IPS-18c (cell line): ENCODE measurements at regions not wholly inside any gene's neighbourhood (a gene's known extent, or its start where the extent isn't known, plus 50 kb on each side); places are given as distances from the start of the nearest gene placed in this dataset.

Experiments used
- H3K4me3 ChIP-seq: 2 replicates; pipeline ENCODE4 v1.7.0; 2013; ENCODE audit warnings: low read depth, mild to moderate bottlenecking, low read length, moderate library complexity; ENCODE audit not compliant: insufficient read depth
- H3K9me3 ChIP-seq: one replicate; pipeline ENCODE4 v1.6.1; 2013; ENCODE audit warnings: mild to moderate bottlenecking, low read length, moderate library complexity; ENCODE audit not compliant: control insufficient read depth, insufficient read depth

DNA sequence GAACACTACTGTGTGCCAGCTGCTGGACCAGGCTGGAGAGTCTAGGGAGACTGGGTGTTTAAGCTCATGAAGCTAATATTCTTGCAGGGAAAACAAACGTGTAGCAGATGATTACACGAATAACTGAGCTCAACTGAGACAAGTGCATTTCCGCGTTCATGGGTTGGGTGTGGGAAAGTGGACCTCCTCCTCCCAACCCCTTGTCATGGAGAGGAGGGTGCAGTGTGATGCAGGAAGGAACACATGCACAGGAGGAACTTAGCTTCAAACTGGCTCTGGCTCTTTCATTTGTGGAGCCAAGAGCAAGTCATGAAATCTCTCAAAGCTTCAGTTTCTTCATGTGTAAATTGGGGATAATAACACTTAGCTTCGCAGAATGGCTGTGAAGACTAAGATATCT is 204.3 kb downstream of the ARHGAP12 start:
- Histone ChIP-seq H3K9me3 (peaks cover 14% of the 10 kb centered on the region), H3K4me3 (no peak overlapping the region)

DNA sequence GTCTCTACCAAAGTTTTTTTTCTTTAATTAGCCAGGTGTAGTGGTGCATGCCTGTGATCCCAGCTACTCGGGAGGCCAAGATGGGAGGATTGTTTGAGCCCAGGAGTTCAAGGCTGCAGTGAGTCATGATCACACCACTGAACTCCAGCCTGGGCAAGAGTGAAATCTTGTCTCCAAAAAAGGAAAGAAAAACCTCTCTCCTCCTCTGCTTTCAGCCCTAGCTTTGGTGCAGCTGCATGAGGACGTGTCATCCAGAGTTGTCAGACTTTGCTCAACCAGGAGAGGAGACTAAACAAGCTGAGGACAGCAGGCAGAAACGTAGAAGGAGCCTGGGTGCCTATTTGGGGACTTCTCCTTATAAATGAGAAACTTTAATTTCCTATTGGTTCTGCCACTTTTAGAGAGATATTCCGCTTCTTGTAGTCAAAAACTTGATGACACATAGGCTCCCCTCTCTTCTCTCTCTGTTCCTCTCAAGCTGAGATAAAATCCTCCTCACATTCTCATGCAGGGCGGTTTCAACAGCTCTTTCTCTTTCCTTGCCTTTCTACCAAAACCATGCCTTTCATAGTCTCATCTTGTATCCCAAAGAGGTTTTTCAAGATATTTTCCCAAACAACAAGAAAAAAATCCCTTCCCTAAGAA is 205.4 kb downstream of the ARHGAP12 start:
- H3K9me3 ChIP-seq = peaks cover 16% of the 10 kb centered on the region
- H3K4me3 ChIP-seq = no peak overlapping the region

DNA sequence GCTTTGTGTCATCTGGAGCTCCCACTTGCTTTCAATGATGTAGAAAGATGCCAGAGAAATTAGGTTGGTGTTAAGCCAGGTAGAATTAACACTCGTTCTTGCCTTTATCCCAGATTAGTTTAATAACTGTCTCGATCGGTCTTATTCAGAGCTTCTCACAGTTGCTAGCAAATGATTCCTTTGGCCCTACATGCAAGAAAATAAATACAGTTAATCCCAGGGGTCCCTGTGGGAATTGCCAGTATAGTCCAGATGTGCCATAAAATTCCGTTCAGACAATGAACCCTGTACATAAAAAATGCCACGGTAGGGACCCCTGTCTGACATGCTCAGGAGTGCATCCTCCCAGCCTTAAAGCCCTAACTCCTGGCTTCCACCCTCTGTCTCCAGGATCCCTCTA is 207.5 kb downstream of the ARHGAP12 start:
- Histone ChIP-seq H3K9me3 (peaks cover 8% of the 10 kb centered on the region), H3K4me3 (no peak overlapping the region)

DNA sequence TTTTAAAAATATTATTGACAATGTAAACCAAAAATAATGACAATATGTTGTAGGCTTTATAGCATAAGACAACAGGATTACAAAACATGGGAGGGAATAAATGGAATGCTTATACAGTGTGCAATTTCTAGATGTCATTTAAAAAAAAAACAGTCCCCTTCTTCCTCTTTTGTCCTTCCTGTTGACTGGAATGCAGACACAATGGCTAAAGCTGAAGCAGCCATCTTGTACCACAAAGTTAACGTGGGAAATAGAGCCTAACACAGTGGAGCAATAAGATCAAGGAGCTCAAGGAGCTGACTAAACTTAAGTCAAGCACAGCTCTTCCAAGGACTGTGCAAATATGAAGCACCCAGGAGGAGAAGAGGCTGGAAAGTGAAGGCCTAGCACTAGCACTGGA is 208.1 kb downstream of the ARHGAP12 start:
- Histone ChIP-seq H3K9me3 (peaks cover 8% of the 10 kb centered on the region), H3K4me3 (no peak overlapping the region)

DNA sequence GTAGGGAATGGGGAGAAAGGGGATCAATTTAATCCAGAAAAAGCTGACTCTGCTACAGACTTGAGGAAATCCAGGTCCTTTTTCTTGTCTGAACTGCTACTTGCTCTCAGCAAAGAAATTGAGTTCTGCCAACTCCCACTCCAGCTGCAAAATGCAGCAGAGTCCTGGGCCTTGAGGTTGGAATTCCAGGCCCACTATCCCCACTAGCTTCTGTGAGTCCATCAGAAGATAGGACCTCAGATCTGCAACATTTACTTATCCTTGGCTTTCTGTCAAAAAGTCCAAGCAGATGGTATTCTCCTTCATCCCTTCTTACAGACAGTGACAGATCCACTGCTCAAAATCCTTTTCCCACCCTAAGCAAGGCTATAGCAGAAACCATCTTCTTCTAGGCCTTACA is 219.2 kb downstream of the ARHGAP12 start:
- Histone ChIP-seq H3K4me3 (no peak overlapping the region), H3K9me3 (peaks cover 3% of the 10 kb centered on the region)

DNA sequence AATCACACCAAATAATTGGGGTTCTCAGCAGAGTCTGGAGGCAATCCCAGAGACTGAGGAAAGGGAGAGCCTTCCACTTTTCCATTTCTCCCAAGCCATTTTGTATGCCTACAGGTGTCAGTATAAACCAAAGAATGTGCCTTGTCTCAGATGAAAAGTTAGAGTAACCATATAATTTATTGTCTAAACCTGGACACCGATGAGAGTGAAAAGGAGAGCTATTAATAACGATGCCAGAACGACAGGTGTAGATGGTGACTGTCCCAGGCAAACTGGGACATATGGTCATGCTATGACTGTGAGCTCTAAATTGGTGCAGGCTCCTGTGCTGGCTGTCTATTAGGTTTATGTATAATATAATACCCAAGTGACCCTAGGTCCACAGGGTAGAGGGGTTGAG is 219.6 kb downstream of the ARHGAP12 start:
- no peak overlapping the region for H3K4me3 ChIP-seq
- H3K9me3 ChIP-seq = peaks cover 4% of the 10 kb centered on the region

DNA sequence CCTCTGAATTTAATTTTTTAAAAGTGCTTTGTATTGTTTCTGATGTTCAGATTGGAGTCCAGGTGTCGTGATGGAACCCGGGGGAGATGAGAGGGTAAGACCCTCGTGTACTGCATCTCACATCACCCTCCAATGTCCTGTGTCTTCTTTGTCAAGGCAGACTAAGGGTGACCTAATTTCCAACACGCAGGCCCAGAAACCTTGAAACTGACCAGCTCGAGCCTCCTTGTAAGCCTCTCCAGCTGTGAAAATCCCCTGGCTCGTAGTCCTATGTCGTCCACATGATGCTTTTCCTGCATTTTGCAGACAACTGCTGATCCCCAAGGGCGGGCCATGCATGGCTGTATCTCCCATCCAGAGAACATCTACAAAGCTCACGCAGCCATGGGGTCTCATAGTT is 220.2 kb downstream of the ARHGAP12 start:
- Histone ChIP-seq H3K9me3 (peaks cover 7% of the 10 kb centered on the region), H3K4me3 (no peak overlapping the region)

DNA sequence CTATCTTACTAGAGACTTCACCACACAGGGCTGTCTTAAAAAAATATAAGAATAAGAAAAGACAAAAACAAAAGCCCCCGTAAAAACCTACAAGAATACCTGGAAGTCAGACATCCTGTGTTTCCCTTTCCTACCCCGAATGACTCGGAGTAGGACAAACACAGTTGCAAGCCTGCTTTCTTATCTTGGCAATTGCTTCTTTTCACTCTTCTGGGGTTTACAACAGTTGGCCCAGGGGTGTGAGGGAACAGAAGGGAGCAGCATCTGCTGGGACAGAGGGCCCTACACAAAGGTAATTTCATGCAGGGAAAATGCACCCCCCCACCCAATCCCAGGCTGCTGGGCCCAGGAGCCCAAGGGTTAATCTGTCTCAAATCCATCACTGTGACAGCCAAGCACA is 220.6 kb downstream of the ARHGAP12 start:
- H3K4me3 ChIP-seq = no peak overlapping the region
- H3K9me3 ChIP-seq = peaks cover 10% of the 10 kb centered on the region

DNA sequence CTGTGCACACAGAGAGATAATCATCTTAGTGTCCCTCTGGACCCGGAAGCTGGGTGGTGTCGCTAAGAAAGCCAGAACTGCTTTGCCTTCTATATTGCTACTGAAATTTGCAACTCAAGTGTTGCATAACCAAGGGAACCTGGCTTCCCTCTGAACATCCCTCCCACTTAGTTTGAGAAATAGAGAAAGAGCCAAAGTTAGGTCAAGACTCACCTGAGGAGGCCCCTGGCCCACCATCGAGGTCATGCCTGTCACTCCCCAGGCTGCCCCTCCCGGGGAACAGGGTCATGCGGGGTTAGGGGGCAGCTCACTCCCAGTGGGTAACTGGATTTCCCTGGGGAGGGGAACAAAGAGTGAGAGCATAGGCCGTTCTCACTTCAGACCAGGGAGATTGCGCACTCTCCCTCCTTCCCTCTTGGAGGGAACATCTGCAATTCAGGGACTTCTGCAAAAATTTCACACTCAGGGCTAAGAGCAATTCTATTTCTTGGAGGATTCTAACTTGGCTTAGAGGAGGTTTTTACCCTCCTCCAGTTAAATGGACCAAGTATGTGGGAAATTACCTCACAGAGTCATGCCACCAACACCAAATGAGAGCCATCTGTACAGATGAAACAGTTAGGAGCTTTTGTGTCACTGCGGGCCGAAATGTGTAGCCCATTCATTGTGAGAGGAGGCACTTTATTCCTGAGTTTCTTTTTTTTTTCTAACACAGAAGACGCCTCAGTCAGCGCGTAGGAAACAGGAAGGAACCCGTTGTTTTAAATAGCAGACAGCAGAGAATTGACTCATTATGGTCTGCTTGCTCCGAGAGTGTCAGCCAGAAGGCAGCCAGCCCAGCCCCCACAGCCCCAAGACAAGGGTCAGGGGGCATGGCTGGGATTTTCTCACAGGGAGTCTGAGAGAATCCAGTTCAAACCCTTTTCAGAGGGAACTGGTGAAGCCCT is 221.3 kb downstream of the ARHGAP12 start:
- H3K4me3 ChIP-seq = 0 out of 2 replicates have a peak overlapping the region, but pooled peaks have one; percentile 0
- peaks cover 11% of the 10 kb centered on the region for H3K9me3 ChIP-seq

DNA sequence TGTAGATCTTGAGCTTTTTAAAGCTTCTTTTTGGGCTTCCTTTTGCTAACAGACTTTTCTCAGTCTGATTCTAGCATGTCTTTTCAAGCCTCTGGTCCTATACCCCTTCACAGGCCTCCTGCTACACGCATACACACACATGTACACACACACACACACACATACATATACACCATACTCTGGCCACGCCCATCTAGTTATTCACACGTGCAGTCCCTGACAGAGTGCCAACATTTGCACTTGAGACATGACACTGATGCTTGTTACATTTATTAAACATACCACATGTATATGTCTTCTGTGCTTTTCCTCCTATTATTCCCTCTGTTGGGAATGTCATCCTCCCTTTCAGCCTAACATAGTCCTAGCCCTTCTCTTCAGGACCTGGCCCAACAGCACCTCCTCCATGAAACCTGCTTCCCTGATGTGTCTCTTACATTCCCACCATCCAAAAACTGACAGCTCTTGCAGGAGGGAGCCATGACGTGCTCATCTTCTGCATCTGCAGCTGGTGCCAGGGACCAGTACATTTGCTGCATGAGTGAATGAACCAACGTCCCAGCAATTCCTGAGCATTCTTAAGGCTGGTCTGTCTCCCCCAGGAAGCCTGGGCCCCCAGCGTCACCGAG is 222.1 kb downstream of the ARHGAP12 start:
- Histone ChIP-seq H3K4me3 (no peak overlapping the region), H3K9me3 (peaks cover 11% of the 10 kb centered on the region)

DNA sequence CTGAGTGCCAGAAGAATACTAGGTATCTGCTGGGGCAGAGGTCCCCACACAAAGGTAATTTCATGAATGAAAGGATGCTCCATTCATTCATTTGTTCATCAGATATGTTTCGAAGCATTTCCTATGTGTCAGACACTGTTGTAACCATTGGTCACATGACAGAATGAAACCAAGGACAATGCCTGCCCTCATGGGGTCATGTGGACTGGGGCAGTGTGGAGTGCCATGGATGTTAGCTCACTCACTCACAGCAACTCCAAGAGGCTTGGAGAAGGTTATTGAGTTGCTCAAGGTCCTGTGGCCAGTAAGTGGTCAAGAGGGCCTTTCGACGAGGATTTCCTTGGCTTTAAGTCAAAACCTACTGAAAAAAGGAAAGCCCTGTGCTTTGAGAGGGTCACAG is 223.5 kb downstream of the ARHGAP12 start:
- peaks cover 11% of the 10 kb centered on the region for H3K9me3 ChIP-seq
- H3K4me3 ChIP-seq = no peak overlapping the region

DNA sequence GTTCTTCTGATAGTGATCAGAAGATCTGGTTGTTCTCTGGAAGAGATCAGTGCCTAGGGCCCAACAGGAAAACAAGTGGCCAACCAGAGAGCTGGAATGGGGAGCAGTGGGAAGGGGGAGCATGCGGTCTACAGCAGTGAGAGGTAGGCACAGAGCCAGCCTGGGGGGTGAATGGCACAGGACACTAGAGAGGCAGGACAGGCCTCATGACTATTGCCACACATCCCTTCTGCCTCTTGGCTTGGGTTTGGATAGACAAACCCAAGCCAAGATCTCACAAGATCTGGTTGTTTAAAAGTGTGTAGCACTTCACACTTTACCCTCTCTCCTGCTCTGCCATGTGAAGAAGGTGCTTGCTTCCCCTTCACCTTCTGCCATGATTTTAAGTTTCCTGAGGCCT is 224.4 kb downstream of the ARHGAP12 start:
- H3K9me3 ChIP-seq = peaks cover 11% of the 10 kb centered on the region
- no peak overlapping the region for H3K4me3 ChIP-seq

DNA sequence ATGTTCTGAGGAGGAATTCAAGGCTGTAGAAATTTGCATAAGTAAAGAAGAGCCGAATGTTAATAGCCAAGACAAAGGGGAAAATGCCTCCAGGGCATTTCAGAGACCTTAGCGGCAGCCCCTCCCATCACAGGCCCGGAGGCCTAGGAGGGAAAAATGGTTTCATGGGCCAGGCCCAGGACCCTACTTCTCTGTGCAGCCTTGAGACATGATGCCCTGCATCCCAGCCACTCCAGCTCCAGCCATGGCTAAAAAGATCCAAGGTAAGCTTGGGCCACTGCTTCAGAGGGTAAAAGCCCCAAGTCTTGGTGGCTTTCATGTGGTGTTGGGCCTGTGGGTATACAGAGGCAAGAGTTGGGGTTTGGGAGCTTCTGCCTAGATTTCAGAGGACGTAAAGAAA is 225.7 kb downstream of the ARHGAP12 start:
- Histone ChIP-seq H3K4me3 (no peak overlapping the region), H3K9me3 (peaks cover 11% of the 10 kb centered on the region)

DNA sequence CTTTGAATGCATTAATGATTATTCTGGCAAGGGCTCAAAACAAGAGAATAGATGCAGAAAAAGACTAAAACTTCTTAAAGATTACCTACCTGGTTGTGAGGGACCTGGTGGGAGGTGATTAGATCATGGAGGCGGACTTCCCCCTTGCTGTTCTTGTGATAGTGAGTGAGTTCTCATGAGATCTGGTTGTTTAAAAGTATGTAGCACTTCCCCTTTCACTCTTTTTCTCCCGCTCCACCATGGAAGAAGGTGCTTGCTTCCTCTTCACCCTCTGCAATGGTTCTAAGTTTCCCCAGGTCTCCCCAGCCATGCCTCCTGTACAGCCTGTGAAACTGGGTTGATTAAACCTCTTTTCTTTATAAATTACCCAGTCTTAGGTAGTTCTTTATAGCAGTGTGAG is 226.6 kb downstream of the ARHGAP12 start:
- H3K4me3 ChIP-seq = 0 out of 2 replicates have a peak overlapping the region, but pooled peaks have one; percentile 9
- peaks cover 11% of the 10 kb centered on the region for H3K9me3 ChIP-seq

DNA sequence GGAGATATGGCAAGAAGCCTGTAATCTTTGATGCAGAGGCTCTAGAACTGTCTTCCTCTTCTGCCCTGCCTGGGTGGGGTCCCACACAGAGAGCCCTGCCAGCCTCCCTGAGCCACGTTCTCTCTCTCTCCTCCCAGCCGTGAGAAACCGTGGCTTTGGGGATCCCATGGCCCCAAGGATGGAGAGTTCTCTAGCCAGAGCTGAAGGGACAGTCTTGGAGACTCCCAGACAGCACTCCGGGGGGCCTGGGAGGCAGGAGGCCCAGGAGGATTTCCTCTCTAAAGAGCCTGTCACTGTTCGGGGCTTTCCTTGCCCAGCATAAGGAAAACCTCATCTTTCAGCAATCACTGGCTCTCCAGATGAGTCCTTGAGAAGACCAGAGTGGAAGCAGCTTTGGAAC is 227.1 kb downstream of the ARHGAP12 start:
- H3K4me3 ChIP-seq = no peak overlapping the region
- H3K9me3 ChIP-seq = peaks cover 11% of the 10 kb centered on the region

DNA sequence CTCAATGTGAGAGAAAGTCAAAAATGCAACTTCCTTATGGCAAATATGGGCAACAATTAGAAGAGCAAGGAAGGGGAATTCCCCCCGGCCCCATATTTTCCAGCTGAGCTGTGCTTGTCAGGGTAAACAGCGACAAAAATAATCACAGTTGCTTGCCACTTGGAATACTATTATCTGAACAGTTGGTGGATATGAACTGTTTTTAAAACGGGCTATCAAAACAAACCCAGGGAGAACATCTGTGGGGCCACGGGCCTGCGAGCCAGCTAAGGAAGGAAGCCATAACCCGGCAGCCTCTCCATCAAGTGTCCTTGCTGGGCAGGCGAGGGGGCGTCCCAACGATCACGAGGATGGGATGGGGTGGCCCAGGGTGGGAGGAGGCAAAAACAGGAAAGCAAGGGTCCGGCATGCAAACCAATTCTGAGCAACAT is 228.4 kb downstream of the ARHGAP12 start:
- Histone ChIP-seq H3K4me3 (no peak overlapping the region), H3K9me3 (peaks cover 11% of the 10 kb centered on the region)

DNA sequence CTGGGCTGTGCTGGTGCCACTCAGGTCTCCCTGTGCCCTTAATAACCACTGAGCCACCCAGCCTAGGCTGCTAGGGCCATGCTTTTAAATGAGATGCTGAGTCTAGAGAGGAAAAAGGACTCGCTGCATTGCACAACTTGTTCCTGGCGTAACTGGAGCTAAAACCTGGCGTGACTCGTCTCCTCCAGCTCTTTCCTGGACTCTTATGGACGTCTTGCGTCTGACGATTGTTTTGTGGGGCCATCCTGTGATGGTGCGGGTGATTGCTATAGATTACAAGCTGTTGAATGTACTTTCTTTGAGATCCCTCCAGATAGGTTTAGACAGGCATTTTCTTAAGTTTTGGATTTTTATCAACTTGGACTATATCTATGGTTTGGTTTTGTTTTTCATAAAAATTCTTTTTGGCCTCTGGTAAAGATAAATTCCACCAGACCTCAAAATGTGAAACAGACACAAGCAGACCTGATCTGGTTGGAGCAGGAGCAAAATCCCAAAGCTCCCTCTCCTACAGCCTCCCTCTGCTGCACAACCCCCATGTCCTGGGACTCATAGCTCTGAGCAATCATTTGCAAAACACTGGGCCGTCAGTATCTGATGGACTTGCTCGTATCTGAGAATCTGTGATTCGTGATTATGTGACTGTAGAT is 230.3 kb downstream of the ARHGAP12 start:
- H3K4me3 ChIP-seq = no peak overlapping the region
- peaks cover 5% of the 10 kb centered on the region for H3K9me3 ChIP-seq
